LNCAP (cell line): ENCODE measurements at regions not wholly inside any gene's neighbourhood (a gene's known extent, or its start where the extent isn't known, plus 50 kb on each side); places are given as distances from the start of the nearest gene placed in this dataset.

ENCODE experiments used
- CTCF ChIP-seq: fragments of 450-650 bp; IDR thresholded peaks from 2 replicates; pipeline ENCODE4 v1.5.1; 2017; ENCODE audit warnings: mild to moderate bottlenecking

GRCh38 chr21:28592205-28592865, 400.3 kb downstream of the LTN1 start:
- TF ChIP-seq CTCF, result no peak

DNA sequence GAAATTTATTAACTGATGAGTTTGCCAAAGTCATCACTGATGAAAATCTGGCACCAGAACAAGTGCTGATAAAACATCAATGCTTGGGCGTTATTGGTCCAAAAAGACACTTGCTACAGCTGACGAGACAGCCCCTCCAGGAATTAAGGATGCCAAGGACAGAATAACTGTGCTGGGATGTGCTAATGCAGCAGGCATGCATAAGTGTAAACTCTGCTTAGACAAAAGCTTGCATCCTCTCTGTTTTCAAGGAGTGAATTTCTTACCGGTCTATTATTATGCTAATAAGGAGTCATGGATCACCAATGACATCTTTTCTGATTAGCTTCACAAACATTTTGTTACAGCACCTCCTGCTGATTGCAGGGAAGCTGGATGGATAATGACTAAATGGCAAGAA, 402.0 kb downstream of the LTN1 start:
- TF ChIP-seq CTCF, result no peak

DNA sequence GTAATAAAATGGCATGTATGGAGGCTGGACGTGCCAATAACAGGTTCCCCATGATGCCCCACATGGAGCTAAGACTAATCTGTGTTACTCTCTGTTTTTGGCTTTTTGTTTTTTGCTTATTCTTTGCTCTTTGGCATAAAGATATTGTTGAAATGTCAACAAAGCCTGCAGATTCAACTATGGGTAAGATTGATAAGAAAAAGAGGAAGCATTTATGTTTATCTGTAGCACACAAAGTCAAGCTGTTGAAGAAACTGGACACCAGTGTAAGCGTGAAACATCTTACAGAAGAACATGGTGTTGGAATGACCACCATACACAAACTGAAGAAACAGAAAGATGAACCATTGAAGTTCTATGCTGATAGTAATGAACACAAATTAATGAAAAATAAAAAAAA, 402.7 kb downstream of the LTN1 start:
- no peak for TF ChIP-seq CTCF

DNA sequence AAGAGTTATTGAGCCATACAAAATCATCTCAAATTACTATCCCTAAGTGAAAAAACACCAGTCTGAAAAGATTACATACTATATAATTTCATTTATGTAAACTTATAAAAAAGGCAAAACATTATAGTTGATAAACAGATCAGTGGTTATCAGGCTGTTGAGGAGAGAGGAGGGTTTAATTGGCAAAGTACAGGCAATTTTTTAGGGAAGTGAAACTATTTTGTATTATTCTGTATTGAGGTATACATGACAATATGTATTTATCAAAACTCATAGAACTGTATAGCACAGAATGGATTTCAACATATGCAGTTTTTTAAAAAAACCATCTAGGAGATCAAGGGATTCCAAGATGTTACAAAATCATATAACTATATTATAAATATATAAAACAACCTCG, 403.7 kb downstream of the LTN1 start:
- no peak for TF ChIP-seq CTCF

DNA sequence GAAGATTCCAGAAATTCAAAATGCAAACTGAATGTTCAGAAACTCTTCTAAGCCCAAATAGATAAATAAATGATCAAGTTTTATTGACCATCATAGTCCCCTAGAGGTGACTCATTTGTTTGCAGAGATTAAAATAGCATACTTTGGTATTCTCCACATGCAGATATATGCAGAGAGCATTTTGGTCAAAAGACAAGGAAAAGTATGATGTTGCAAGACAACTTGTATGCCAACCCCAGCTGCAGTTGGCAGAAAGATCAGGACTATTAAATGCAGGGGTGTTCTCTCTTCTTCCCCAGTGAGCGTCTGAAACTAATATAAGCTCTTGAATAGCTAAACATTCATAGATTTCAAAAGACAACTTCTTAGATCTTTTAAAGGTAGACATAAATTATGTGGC, 404.9 kb downstream of the LTN1 start:
- no peak for TF ChIP-seq CTCF

- TF ChIP-seq CTCF, result no peak
Measured at GRCh38 chr21:28581976-28582375, 410.7 kb downstream of the LTN1 start.

- TF ChIP-seq CTCF, result no peak
Measured at GRCh38 chr21:28580585-28580984, 412.1 kb downstream of the LTN1 start.

- TF ChIP-seq CTCF, result no peak
Measured at GRCh38 chr21:28579986-28580550, 412.6 kb downstream of the LTN1 start.
